Keratinocyte (primary cell): ENCODE measurements at regions not wholly inside any gene's neighbourhood (a gene's known extent, or its start where the extent isn't known, plus 50 kb on each side); places are given as distances from the start of the nearest gene placed in this dataset.

Experiments used
- DNase-seq: peaks from one replicate; pipeline ENCODE4 v3.0.0-alpha.2; 2011; ENCODE audit warnings: low read depth, missing footprints, low spot score
- FAIRE-seq: peaks from 2 replicates; lab custom pipeline; 2011; peaks lifted over from hg19 to GRCh38; lab: Jason Lieb, UNC
- H2AFZ ChIP-seq: 2 replicates; pipeline ENCODE4 v1.6.0; 2012; ENCODE audit warnings: low read length, control low read depth, inconsistent platforms; ENCODE audit not compliant: control insufficient read depth
- H3K27ac ChIP-seq: 2 replicates; pipeline ENCODE4 v1.5.1; 2011; ENCODE audit warnings: low read length; ENCODE audit not compliant: control insufficient read depth, insufficient read depth
- H3K27me3 ChIP-seq: 3 replicates; pipeline ENCODE4 v1.6.0; 2011; ENCODE audit warnings: low read length; ENCODE audit not compliant: control insufficient read depth, insufficient read depth; ENCODE audit errors: extremely low read depth
- H3K36me3 ChIP-seq, 2 experiments: 2 replicates in 1 of 2; 3 replicates in 1 of 2; pipeline ENCODE4 v1.5.1; 2011; ENCODE audit warnings: low read length in 2 of 2, mild to moderate bottlenecking in 1 of 2; ENCODE audit not compliant: control insufficient read depth in 2 of 2, insufficient read depth in 2 of 2; ENCODE audit errors: extremely low read depth in 1 of 2
- H3K4me1 ChIP-seq: 3 replicates; pipeline ENCODE4 v1.5.1; 2011; ENCODE audit warnings: low read length; ENCODE audit not compliant: control insufficient read depth, insufficient read depth; ENCODE audit errors: extremely low read depth
- H3K4me2 ChIP-seq: 3 replicates; pipeline ENCODE4 v1.6.0; 2011; ENCODE audit warnings: low read depth, low read length; ENCODE audit not compliant: control insufficient read depth, insufficient read depth; ENCODE audit errors: extremely low read depth
- H3K4me3 ChIP-seq, 3 experiments: fragments of 200-600 bp in 1 of 3; sonication (generic) in 1 of 3; 2 replicates in 2 of 3; 3 replicates in 1 of 3; pipeline ENCODE4 v1.5.1; 2011 to 2016; ENCODE audit warnings: low read length in 3 of 3, mild to moderate bottlenecking in 3 of 3, control low read depth in 2 of 3, inconsistent platforms in 1 of 3, low read depth in 1 of 3, mixed read lengths in 1 of 3, mixed run types in 1 of 3, moderate library complexity in 1 of 3; ENCODE audit not compliant: control insufficient read depth in 2 of 3, insufficient read depth in 2 of 3; ENCODE audit errors: extremely low read depth in 1 of 3
- H3K79me2 ChIP-seq: 2 replicates; pipeline ENCODE4 v1.6.0; 2012; ENCODE audit warnings: low read length; ENCODE audit not compliant: control insufficient read depth, insufficient read depth
- H3K9ac ChIP-seq: 3 replicates; pipeline ENCODE4 v1.6.0; 2011; ENCODE audit warnings: low read length; ENCODE audit not compliant: control insufficient read depth, insufficient read depth; ENCODE audit errors: extremely low read depth
- H3K9me1 ChIP-seq: 3 replicates; pipeline ENCODE4 v1.6.0; 2011; ENCODE audit warnings: low read length; ENCODE audit not compliant: control insufficient read depth, insufficient read depth; ENCODE audit errors: extremely low read depth
- H3K9me3 ChIP-seq: 2 replicates; pipeline ENCODE4 v1.5.1; 2012; ENCODE audit warnings: low read depth, low read length; ENCODE audit not compliant: control insufficient read depth
- H4K20me1 ChIP-seq: 3 replicates; pipeline ENCODE4 v1.6.0; 2011; ENCODE audit warnings: low read length; ENCODE audit not compliant: control insufficient read depth, insufficient read depth; ENCODE audit errors: extremely low read depth
- CTCF ChIP-seq, 3 experiments: IDR thresholded peaks in 1 of 3; conservative IDR thresholded peaks in 1 of 3; optimal IDR thresholded peaks in 1 of 3; 2 replicates in 2 of 3; 3 replicates in 1 of 3; pipeline versions ENCODE3 to v1.5.1; 2011; ENCODE audit warnings: low read length in 3 of 3, mild to moderate bottlenecking in 3 of 3, moderate library complexity in 2 of 3, control low read depth in 1 of 3, inconsistent platforms in 1 of 3; ENCODE audit not compliant: insufficient read depth in 2 of 3; ENCODE audit errors: extremely low read depth in 1 of 3
- EZH2 ChIP-seq: IDR thresholded peaks from one replicate; pipeline ENCODE4 v1.6.1; 2012; ENCODE audit warnings: inconsistent platforms, mild to moderate bottlenecking, low read length, moderate library complexity
- dilution Hi-C: fragments of 300-500 bp; cut with MboI; formaldehyde crosslinking; loops from one replicate; pipeline ENCODE4 v1.7.0; 2020; ENCODE audit warnings: low sequenced_read_pairs; ENCODE audit not compliant: extremely low pct_ligation_motif_present

GRCh38 chr4:106850691-106851090 lies 185.4 kb downstream of the DKK2 start:
- H3K27ac ChIP-seq = no peak overlapping the region
- no peaks in the 10 kb centered on the region for H3K27me3 ChIP-seq
- dilution Hi-C loops = no loop called here
- TF ChIP-seq CTCF (optimal IDR thresholded peaks at IDR 0.05 in 1 of 3, IDR thresholded peaks at IDR 0.05 in 1 of 3, conservative IDR thresholded peaks at IDR 0.05 in 1 of 3; ENCODE audit: extremely low read depth in 1 of 3, insufficient read depth in 2 of 3, low read length in 3 of 3) (no peak), EZH2 (no peak)
- H3K4me2 ChIP-seq = no peak overlapping the region
- no peak for DNase-seq
- no peaks in the 10 kb centered on the region for H3K9me3 ChIP-seq
- no peak overlapping the region for H2AFZ ChIP-seq
- no peaks in the 10 kb centered on the region for H3K4me1 ChIP-seq
- no peak overlapping the region for H3K4me3 ChIP-seq
- H3K9me1 ChIP-seq = no peaks in the 10 kb centered on the region
- no peaks in the 10 kb centered on the region for H4K20me1 ChIP-seq
- H3K9ac ChIP-seq = no peak overlapping the region
- H3K79me2 ChIP-seq = no peaks in the 10 kb centered on the region
- no peak for FAIRE-seq
- H3K36me3 ChIP-seq = no peaks in the 10 kb centered on the region

GRCh38 chr4:106835919-106836318 lies 200.2 kb downstream of the DKK2 start:
- H3K4me2 ChIP-seq = no peak overlapping the region
- H3K27ac ChIP-seq = no peak overlapping the region
- dilution Hi-C loops = no loop called here
- no peaks in the 10 kb centered on the region for H3K79me2 ChIP-seq
- no peak overlapping the region for H2AFZ ChIP-seq
- H4K20me1 ChIP-seq = no peaks in the 10 kb centered on the region
- FAIRE-seq (no peak), DNase-seq (no peak)
- no peak overlapping the region for H3K9ac ChIP-seq
- no peaks in the 10 kb centered on the region for H3K4me1 ChIP-seq
- no peak overlapping the region for H3K4me3 ChIP-seq
- TF ChIP-seq EZH2 = no peak
- no peak for TF ChIP-seq CTCF (optimal IDR thresholded peaks at IDR 0.05 in 1 of 3, IDR thresholded peaks at IDR 0.05 in 1 of 3, conservative IDR thresholded peaks at IDR 0.05 in 1 of 3; ENCODE audit: extremely low read depth in 1 of 3, insufficient read depth in 2 of 3, low read length in 3 of 3)
- H3K27me3 ChIP-seq = no peaks in the 10 kb centered on the region
- H3K36me3 ChIP-seq = no peaks in the 10 kb centered on the region
- no peaks in the 10 kb centered on the region for H3K9me1 ChIP-seq
- H3K9me3 ChIP-seq = no peaks in the 10 kb centered on the region
